DOHH2 (cell line): ENCODE measurements at regions not wholly inside any gene's neighbourhood (a gene's known extent, or its start where the extent isn't known, plus 50 kb on each side); places are given as distances from the start of the nearest gene placed in this dataset.

Experiments used
- H3F3A ChIP-seq: fragments of 200-600 bp; sonication (generic), shearing (Covaris generic); 2 replicates; pipeline ENCODE4 v1.6.0; 2016; ENCODE audit warnings: antibody characterized with exemption, mild to moderate bottlenecking; ENCODE audit not compliant: control insufficient read depth, insufficient read depth
- H3K27ac ChIP-seq: fragments of 200-600 bp; sonication (generic); 2 replicates; pipeline ENCODE4 v1.5.1; 2014; ENCODE audit warnings: low read depth, mild to moderate bottlenecking, low read length, moderate library complexity
- H3K27me3 ChIP-seq: fragments of 200-600 bp; sonication (generic); 2 replicates; pipeline ENCODE4 v1.6.1; 2014; ENCODE audit warnings: mild to moderate bottlenecking, low read length, mixed read lengths; ENCODE audit not compliant: control insufficient read depth
- H3K36me3 ChIP-seq: fragments of 200-600 bp; sonication (generic); 2 replicates; pipeline ENCODE4 v1.6.1; 2014; ENCODE audit warnings: mild to moderate bottlenecking, low read length, moderate library complexity, mixed read lengths; ENCODE audit not compliant: control insufficient read depth
- H3K4me1 ChIP-seq: fragments of 200-600 bp; sonication (generic); 2 replicates; pipeline ENCODE4 v1.6.1; 2014; ENCODE audit warnings: mild to moderate bottlenecking, low read length, mixed read lengths; ENCODE audit not compliant: control insufficient read depth
- H3K4me2 ChIP-seq: fragments of 200-600 bp; sonication (generic); 2 replicates; pipeline ENCODE4 v1.6.0; 2014; ENCODE audit warnings: mild to moderate bottlenecking, low read length, moderate library complexity
- H3K4me3 ChIP-seq: fragments of 200-600 bp; sonication (generic); 2 replicates; pipeline ENCODE4 v1.5.1; 2014; ENCODE audit warnings: mild to moderate bottlenecking, low read length, mixed read lengths
- H3K79me2 ChIP-seq: fragments of 200-600 bp; sonication (generic); 2 replicates; pipeline ENCODE4 v1.6.1; 2014; ENCODE audit warnings: mild to moderate bottlenecking, low read length, mixed read lengths; ENCODE audit not compliant: control insufficient read depth
- H3K9me2 ChIP-seq: fragments of 200-600 bp; sonication (generic); replicated peaks from 2 replicates; pipeline ENCODE4 v1.6.1; 2014; ENCODE audit warnings: mild to moderate bottlenecking, low read length, mixed read lengths; ENCODE audit not compliant: control insufficient read depth
- H3K9me3 ChIP-seq: fragments of 200-600 bp; sonication (generic); 2 replicates; pipeline ENCODE4 v1.6.1; 2014; ENCODE audit warnings: antibody characterized with exemption, low read length, mixed read lengths; ENCODE audit not compliant: control insufficient read depth, insufficient read depth
- H4K20me1 ChIP-seq: fragments of 200-600 bp; sonication (generic); 2 replicates; pipeline ENCODE4 v1.6.0; 2014; ENCODE audit warnings: low read depth, mild to moderate bottlenecking, antibody characterized with exemption, low read length, moderate library complexity; ENCODE audit not compliant: control insufficient read depth, insufficient read depth
- EZH2phosphoT487 ChIP-seq: fragments of 200-600 bp; sonication (generic); IDR thresholded peaks from 2 replicates; pipeline ENCODE4 v1.6.1; 2017; ENCODE audit warnings: borderline replicate concordance, mild to moderate bottlenecking, antibody characterized with exemption, low read length, moderate library complexity, mixed read lengths
- TF ChIP-seq, protein P1 (sequence below): fragments of 200-600 bp; sonication (generic); IDR thresholded peaks from one replicate; pipeline ENCODE4 v1.5.1; 2014; ENCODE audit warnings: antibody characterized with exemption, mild to moderate bottlenecking, low read depth, low read length; ENCODE audit not compliant: poor library complexity, severe bottlenecking

DNA sequence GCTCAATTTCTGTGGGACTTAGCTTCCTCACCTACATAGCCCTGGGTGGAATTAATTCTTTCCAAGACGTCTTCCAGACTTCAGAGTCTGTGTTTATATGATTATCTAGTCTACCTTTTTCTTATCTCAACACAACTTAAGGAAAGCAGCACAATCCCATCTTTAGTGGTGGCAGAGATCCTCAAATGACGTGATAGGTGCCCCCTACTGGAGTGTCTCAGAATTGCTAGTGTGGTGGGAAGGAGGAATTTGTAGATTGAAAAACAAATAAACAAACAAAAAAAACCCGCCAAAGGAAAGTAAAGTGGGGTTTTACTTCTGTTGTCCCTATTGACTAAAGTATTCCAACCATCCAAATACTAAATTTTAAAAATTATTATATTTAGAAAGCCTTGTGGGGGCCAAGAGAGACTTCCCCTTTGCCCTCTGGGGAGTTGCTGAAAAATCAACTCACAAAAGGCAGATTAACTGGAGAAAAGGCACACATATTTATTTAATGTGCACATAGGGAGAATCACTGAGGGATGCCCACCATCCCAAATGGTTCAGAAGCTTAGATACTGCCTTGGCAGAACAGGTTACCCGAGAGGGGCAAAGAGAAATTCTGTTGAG lies 283.3 kb downstream of the TMEM167A start:
- Histone ChIP-seq H3K79me2 (no peaks in the 10 kb centered on the region), H3F3A (no peaks in the 10 kb centered on the region)

DNA sequence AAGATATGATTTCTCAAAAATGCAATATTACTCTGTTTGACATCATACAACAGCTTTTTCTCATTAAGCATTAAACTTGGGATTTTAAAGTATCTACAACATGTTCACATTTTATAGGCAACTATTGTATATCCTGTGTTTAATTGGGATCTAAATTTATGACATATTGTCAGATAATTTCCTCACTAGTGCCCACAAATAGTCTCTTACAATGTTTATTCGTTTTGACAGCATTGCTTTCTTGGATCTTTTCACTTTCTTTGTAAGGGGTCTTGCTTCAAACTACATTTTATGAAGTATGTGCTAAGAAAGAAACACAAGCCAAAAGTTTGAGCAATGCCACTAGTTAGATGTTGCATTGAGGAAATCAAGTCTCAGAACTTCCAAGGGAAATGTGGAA lies 285.1 kb downstream of the TMEM167A start:
- no peaks in the 10 kb centered on the region; the same call in 1 of the 2 replicates for H3K27me3 ChIP-seq
- TF ChIP-seq, protein P1, sequence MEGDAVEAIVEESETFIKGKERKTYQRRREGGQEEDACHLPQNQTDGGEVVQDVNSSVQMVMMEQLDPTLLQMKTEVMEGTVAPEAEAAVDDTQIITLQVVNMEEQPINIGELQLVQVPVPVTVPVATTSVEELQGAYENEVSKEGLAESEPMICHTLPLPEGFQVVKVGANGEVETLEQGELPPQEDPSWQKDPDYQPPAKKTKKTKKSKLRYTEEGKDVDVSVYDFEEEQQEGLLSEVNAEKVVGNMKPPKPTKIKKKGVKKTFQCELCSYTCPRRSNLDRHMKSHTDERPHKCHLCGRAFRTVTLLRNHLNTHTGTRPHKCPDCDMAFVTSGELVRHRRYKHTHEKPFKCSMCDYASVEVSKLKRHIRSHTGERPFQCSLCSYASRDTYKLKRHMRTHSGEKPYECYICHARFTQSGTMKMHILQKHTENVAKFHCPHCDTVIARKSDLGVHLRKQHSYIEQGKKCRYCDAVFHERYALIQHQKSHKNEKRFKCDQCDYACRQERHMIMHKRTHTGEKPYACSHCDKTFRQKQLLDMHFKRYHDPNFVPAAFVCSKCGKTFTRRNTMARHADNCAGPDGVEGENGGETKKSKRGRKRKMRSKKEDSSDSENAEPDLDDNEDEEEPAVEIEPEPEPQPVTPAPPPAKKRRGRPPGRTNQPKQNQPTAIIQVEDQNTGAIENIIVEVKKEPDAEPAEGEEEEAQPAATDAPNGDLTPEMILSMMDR: no peak
- TF ChIP-seq EZH2phosphoT487: no peak
- no peak overlapping the region for H3K27ac ChIP-seq
- H3F3A ChIP-seq: no peaks in the 10 kb centered on the region
- no peak overlapping the region for H3K4me2 ChIP-seq
- no peaks in the 10 kb centered on the region for H3K4me1 ChIP-seq
- no peak overlapping the region for H3K4me3 ChIP-seq
- H4K20me1 ChIP-seq: no peaks in the 10 kb centered on the region
- no peaks in the 10 kb centered on the region for H3K9me2 ChIP-seq
- H3K79me2 ChIP-seq: no peaks in the 10 kb centered on the region
- no peaks in the 10 kb centered on the region for H3K9me3 ChIP-seq
- no peaks in the 10 kb centered on the region for H3K36me3 ChIP-seq

More for the DNA sequence above, 283.3 kb downstream of the TMEM167A start:
- Histone ChIP-seq H3K36me3 (no peaks in the 10 kb centered on the region), H3K27me3 (no peaks in the 10 kb centered on the region; the same call in 1 of the 2 replicates), H4K20me1 (no peaks in the 10 kb centered on the region), H3K27ac (no peak overlapping the region), H3K4me1 (no peaks in the 10 kb centered on the region), H3K9me2 (no peaks in the 10 kb centered on the region), H3K9me3 (no peaks in the 10 kb centered on the region), H3K4me3 (no peak overlapping the region), H3K4me2 (no peak overlapping the region)
- no peak for TF ChIP-seq EZH2phosphoT487
- TF ChIP-seq, protein P1: peak; percentile 80

DNA sequence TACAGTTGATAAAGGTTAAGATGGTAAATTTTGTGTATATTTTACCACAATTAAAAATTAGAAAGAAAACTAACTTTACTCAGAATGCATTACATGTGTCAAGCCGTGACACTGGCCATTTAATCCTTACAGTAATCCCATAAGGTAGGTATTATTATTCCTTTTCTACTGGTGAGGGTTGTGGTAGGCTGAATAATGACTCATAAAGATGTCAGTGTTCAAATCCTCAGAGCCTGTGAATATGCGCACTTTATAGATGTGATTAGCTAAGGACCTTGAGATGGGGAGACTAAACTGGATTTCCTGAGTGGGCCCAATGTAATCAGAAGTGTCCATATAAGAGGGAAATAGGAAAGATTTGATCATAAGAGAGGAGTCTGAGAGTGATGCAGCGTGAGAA lies 288.1 kb downstream of the TMEM167A start:
- no peaks in the 10 kb centered on the region for H3K36me3 ChIP-seq
- no peaks in the 10 kb centered on the region for H3K79me2 ChIP-seq
- no peak overlapping the region for H3K4me3 ChIP-seq
- no peak overlapping the region for H3K4me2 ChIP-seq
- H3F3A ChIP-seq: no peaks in the 10 kb centered on the region
- no peaks in the 10 kb centered on the region for H3K27me3 ChIP-seq
- TF ChIP-seq, protein P1: no peak
- TF ChIP-seq EZH2phosphoT487: no peak
- no peaks in the 10 kb centered on the region for H3K9me2 ChIP-seq
- H3K27ac ChIP-seq: no peak overlapping the region
- H3K9me3 ChIP-seq: no peaks in the 10 kb centered on the region
- H3K4me1 ChIP-seq: no peaks in the 10 kb centered on the region
- no peaks in the 10 kb centered on the region for H4K20me1 ChIP-seq
